ENCODE measurements at regions not wholly inside any gene's neighbourhood (a gene's known extent, or its start where the extent isn't known, plus 50 kb on each side); places are given as distances from the start of the nearest gene placed in this dataset.

GRCh38 chr7:110157631-110158362, 933.1 kb upstream of the LRRN3 start:
- Histone ChIP-seq H3K4me3 (ENCODE audit: low read depth, low read length) (no peak overlapping the region), H3K27me3 (ENCODE audit: control insufficient read depth, insufficient read depth, low read length) (no peaks in the 10 kb centered on the region), H3K36me3 (ENCODE audit: control insufficient read depth, insufficient read depth, low read length) (no peaks in the 10 kb centered on the region)
- DNase-seq (ENCODE audit: low read depth), result no peak
- no peak for TF ChIP-seq CTCF (IDR thresholded peaks at IDR 0.05; ENCODE audit: insufficient read depth, low read length, poor library complexity, severe bottlenecking)

GRCh38 chr7:110168010-110168409, 922.9 kb upstream of the LRRN3 start:
- no peak for TF ChIP-seq CTCF (IDR thresholded peaks at IDR 0.05; ENCODE audit: insufficient read depth, low read length, poor library complexity, severe bottlenecking)
- DNase-seq (ENCODE audit: low read depth), result no peak
- Histone ChIP-seq H3K4me3 (ENCODE audit: low read depth, low read length) (no peak overlapping the region), H3K36me3 (ENCODE audit: control insufficient read depth, insufficient read depth, low read length) (no peaks in the 10 kb centered on the region), H3K27me3 (ENCODE audit: control insufficient read depth, insufficient read depth, low read length) (no peaks in the 10 kb centered on the region)

DNA sequence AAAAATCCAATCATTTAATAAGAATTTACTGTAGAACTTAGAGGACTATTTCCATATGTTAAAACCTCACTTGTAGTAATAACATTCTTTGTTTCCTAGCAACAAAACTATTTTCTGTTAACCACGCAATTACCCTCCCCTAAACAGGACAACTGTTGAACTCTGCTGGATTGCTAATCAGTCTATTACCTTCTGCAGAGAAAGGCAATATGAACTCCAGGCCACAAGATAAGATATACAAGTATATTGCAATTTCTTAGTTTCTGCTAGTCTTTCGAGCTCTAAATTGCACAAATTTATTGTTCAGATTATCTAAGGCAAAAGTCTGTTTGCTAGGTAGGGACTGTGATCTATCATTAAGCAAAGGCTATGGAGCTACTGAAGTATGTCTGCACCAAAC, 920.1 kb upstream of the LRRN3 start:
- H3K4me3 ChIP-seq (ENCODE audit: low read depth, low read length), result no peak overlapping the region

GRCh38 chr7:110177463-110177862, 913.5 kb upstream of the LRRN3 start:
- Histone ChIP-seq H3K27me3 (ENCODE audit: control insufficient read depth, insufficient read depth, low read length) (no peaks in the 10 kb centered on the region), H3K36me3 (ENCODE audit: control insufficient read depth, insufficient read depth, low read length) (no peaks in the 10 kb centered on the region), H3K4me3 (ENCODE audit: low read depth, low read length) (no peak overlapping the region)
- DNase-seq (ENCODE audit: low read depth), result no peak
- TF ChIP-seq CTCF (IDR thresholded peaks at IDR 0.05; ENCODE audit: insufficient read depth, low read length, poor library complexity, severe bottlenecking), result no peak

More for the DNA sequence above, 920.1 kb upstream of the LRRN3 start:
- DNase-seq (ENCODE audit: low read depth), result no peak
- H3K36me3 ChIP-seq (ENCODE audit: control insufficient read depth, insufficient read depth, low read length), result no peaks in the 10 kb centered on the region
- H3K27me3 ChIP-seq (ENCODE audit: control insufficient read depth, insufficient read depth, low read length), result no peaks in the 10 kb centered on the region
- no peak for TF ChIP-seq CTCF (IDR thresholded peaks at IDR 0.05; ENCODE audit: insufficient read depth, low read length, poor library complexity, severe bottlenecking)

- TF ChIP-seq CTCF (IDR thresholded peaks at IDR 0.05; ENCODE audit: insufficient read depth, low read length, poor library complexity, severe bottlenecking), result no peak
- H3K4me3 ChIP-seq (ENCODE audit: low read depth, low read length), result no peak overlapping the region
- DNase-seq (ENCODE audit: low read depth), result no peak
- H3K27me3 ChIP-seq (ENCODE audit: control insufficient read depth, insufficient read depth, low read length), result no peaks in the 10 kb centered on the region
- H3K36me3 ChIP-seq (ENCODE audit: control insufficient read depth, insufficient read depth, low read length), result no peaks in the 10 kb centered on the region
Observed at GRCh38 chr7:110179037-110179436, 911.9 kb upstream of the LRRN3 start.

DNA sequence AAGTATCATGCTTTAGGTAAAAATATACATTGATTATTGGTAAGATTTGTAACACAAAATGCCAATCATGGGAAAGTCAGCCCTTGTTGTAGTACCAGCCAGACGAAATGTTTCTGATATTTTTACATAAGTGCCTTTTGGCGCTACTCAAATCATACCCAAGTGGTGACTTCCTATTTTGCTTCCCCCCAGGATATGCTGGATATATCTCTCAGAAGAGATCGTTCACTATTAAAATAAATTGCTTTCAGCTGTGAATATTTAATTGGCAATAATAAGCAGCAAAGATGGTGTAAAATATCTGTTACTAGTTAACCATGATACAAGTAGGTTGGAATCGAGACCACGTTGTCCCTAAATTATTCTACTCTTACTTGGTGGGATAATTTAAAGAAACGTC, 909.2 kb upstream of the LRRN3 start:
- no peak overlapping the region for H3K4me3 ChIP-seq (ENCODE audit: low read depth, low read length)
- no peaks in the 10 kb centered on the region for H3K36me3 ChIP-seq (ENCODE audit: control insufficient read depth, insufficient read depth, low read length)
- TF ChIP-seq CTCF (IDR thresholded peaks at IDR 0.05; ENCODE audit: insufficient read depth, low read length, poor library complexity, severe bottlenecking), result no peak
- no peaks in the 10 kb centered on the region for H3K27me3 ChIP-seq (ENCODE audit: control insufficient read depth, insufficient read depth, low read length)
- no peak for DNase-seq (ENCODE audit: low read depth)
